Left cardiac atrium (tissue), 4 donors: ENCODE measurements at regions not wholly inside any gene's neighbourhood (a gene's known extent, or its start where the extent isn't known, plus 50 kb on each side); places are given as distances from the start of the nearest gene placed in this dataset.
A peak's percentile ranks its signal among the peaks of the same experiment; 100 is the strongest.

Experiments
- ATAC-seq, 2 donors: fragments of 200-7000 bp; cut with Tn5 transposase; one replicate each; pipeline ENCODE4 v1.9.1; 2020; ENCODE audit warnings: mild to moderate bottlenecking in 2 of 2, moderate library complexity in 2 of 2
- DNase-seq: peaks from one replicate; pipeline ENCODE4 v3.0.0-alpha.2; 2020
- intact Hi-C, 2 donors: fragments of 100-400 bp; cut with DNase I; formaldehyde crosslinking; loops; one replicate each; pipeline versions ENCODE4 v1.14.1 to v1.15.1; 2022 to 2023
- donor health status: DM: no; HTN: yes; CAD: no.
- donor health status: DM: no; HTN: yes; CAD: no; lungs with severe emphysema.
- donor health status: DM: yes; HTN: yes; CAD: no.
- donor health status: Dilated cardiomyopathy.

GRCh38 chr11:45057938-45058646, 88.3 kb upstream of the PRDM11 start:
- intact Hi-C loops, result no loop called here
- DNase-seq (no peak), ATAC-seq (no peak)

GRCh38 chr11:45058647-45058950, 87.8 kb upstream of the PRDM11 start:
- DNase-seq (no peak), ATAC-seq (no peak)
- intact Hi-C loops, result no loop called here

- intact Hi-C loops, result no loop called here
- ATAC-seq, result no peak
- no peak for DNase-seq
These were observed 85.7 kb upstream of the PRDM11 start for GRCh38 chr11:45060707-45061106.

- ATAC-seq (no peak), DNase-seq (no peak)
- intact Hi-C loops, result no loop called here
These were observed 84.8 kb upstream of the PRDM11 start for GRCh38 chr11:45061641-45062040.

- intact Hi-C loops, result no loop called here
- ATAC-seq (no peak), DNase-seq (no peak)
These were observed 84.3 kb upstream of the PRDM11 start for GRCh38 chr11:45062115-45062514.

GRCh38 chr11:45062974-45063635, 83.3 kb upstream of the PRDM11 start:
- intact Hi-C loops, result no loop called here
- ATAC-seq (no peak), DNase-seq (no peak)

GRCh38 chr11:45063669-45064068, 82.8 kb upstream of the PRDM11 start:
- ATAC-seq (no peak), DNase-seq (no peak)
- intact Hi-C loops, result no loop called here

GRCh38 chr11:45067966-45068365, 78.5 kb upstream of the PRDM11 start:
- intact Hi-C loops, result no loop called here
- ATAC-seq, result no peak
- DNase-seq, result no peak

GRCh38 chr11:45071232-45071631, 75.2 kb upstream of the PRDM11 start:
- ATAC-seq, result peak in 1 of 2 donors; percentile 11
- intact Hi-C loops, result no loop called here
- DNase-seq, result no peak

- ATAC-seq, result peak; percentile 37 to 68
- intact Hi-C loops, result no loop called here
These were observed 72.7 kb upstream of the PRDM11 start for GRCh38 chr11:45073685-45074141.

GRCh38 chr11:45075519-45075918, 70.9 kb upstream of the PRDM11 start:
- ATAC-seq (no peak), DNase-seq (no peak)
- intact Hi-C loops, result no loop called here

More at GRCh38 chr11:45073685-45074141, 72.7 kb upstream of the PRDM11 start:
- DNase-seq, result no peak

- DNase-seq (no peak), ATAC-seq (no peak)
- intact Hi-C loops, result no loop called here
These were observed 70.5 kb upstream of the PRDM11 start for GRCh38 chr11:45075952-45076351.

GRCh38 chr11:45076761-45077160, 69.7 kb upstream of the PRDM11 start:
- DNase-seq, result no peak
- intact Hi-C loops, result no loop called here
- ATAC-seq, result no peak

GRCh38 chr11:45078236-45079074, 68.0 kb upstream of the PRDM11 start:
- ATAC-seq (peak in 1 of 2 donors; percentile 62), DNase-seq (no peak)
- intact Hi-C loops, result no loop called here

- DNase-seq, result no peak
- peak in 1 of 2 donors; percentile 13 for ATAC-seq
- intact Hi-C loops, result no loop called here
These were observed 67.4 kb upstream of the PRDM11 start for GRCh38 chr11:45079075-45079444.

- DNase-seq (no peak), ATAC-seq (no peak)
- intact Hi-C loops, result no loop called here
These were observed 66.9 kb upstream of the PRDM11 start for GRCh38 chr11:45079567-45079942.

- DNase-seq (no peak), ATAC-seq (peak; percentile 36 to 67)
- intact Hi-C loops, result no loop called here
These were observed 66.3 kb upstream of the PRDM11 start for GRCh38 chr11:45079943-45080719.

- ATAC-seq (peak; percentile 17 to 22), DNase-seq (no peak)
- intact Hi-C loops, result no loop called here
These were observed 63.5 kb upstream of the PRDM11 start for GRCh38 chr11:45082744-45083543.
